Stimulated activated CD4-positive, alpha-beta T cell treated with anti-CD3 and anti-CD28 coated beads, TNF-alpha, amount 100 ng/mL, for 24 hours (primary cell): ENCODE measurements at regions not wholly inside any gene's neighbourhood (a gene's known extent, or its start where the extent isn't known, plus 50 kb on each side); places are given as distances from the start of the nearest gene placed in this dataset.

Experiments
- DNase-seq, 3 experiments: peaks; one replicate each; pipeline ENCODE4 v3.0.0-alpha.2; 2020; ENCODE audit warnings: low read depth in 3 of 3

- no peak for DNase-seq
Observed at GRCh38 chr21:28234326-28234725, 758.4 kb downstream of the LTN1 start.

- DNase-seq: no peak
Observed at GRCh38 chr21:28233536-28234220, 759.0 kb downstream of the LTN1 start.

DNA sequence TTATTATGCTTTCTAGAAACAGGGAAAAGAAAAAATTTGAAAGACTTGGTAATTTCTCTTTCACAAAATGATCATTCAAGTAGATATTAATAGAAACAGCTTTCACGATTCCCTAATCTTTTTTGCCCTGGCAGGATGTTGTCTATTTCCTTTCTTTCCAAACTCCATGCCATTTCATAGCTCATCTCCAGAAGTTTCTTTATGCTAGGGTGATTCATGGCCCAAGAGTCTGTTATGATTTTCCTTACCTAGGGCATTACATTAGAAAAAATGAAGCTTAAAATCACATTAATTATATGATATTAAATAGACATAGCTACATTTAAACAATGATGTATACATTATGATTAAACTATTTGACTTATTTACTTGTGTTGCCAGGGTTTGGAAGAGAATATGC, 762.1 kb downstream of the LTN1 start:
- no peak for DNase-seq

- no peak for DNase-seq
Observed at GRCh38 chr21:28229814-28230213, 762.9 kb downstream of the LTN1 start.

GRCh38 chr21:28228636-28228995, 764.1 kb downstream of the LTN1 start:
- DNase-seq: no peak

GRCh38 chr21:28227881-28228635, 764.6 kb downstream of the LTN1 start:
- DNase-seq: no peak

- DNase-seq: no peak
Observed at GRCh38 chr21:28226563-28226962, 766.1 kb downstream of the LTN1 start.

- no peak for DNase-seq
Observed at GRCh38 chr21:28224191-28224726, 768.4 kb downstream of the LTN1 start.

GRCh38 chr21:28221984-28222383, 770.7 kb downstream of the LTN1 start:
- no peak for DNase-seq

DNA sequence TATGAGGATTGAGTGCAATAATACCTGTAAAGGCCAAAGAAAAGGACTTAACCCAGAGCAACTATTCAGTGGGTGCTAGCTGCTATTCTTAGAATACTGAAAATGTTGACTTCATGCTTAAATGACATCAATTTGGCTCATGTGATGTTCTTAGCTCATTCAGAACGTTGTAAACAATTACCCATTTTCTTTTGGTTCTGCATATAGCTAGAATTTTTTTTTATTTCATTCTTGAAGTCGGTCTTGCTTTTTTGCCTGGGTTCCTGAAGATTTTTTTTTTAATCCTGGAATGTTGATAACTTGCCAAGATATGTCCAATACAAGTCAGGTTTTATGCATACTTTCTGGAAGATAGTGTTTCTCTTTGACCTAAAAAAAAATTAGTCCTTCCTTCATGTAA, 772.0 kb downstream of the LTN1 start:
- DNase-seq: no peak

DNA sequence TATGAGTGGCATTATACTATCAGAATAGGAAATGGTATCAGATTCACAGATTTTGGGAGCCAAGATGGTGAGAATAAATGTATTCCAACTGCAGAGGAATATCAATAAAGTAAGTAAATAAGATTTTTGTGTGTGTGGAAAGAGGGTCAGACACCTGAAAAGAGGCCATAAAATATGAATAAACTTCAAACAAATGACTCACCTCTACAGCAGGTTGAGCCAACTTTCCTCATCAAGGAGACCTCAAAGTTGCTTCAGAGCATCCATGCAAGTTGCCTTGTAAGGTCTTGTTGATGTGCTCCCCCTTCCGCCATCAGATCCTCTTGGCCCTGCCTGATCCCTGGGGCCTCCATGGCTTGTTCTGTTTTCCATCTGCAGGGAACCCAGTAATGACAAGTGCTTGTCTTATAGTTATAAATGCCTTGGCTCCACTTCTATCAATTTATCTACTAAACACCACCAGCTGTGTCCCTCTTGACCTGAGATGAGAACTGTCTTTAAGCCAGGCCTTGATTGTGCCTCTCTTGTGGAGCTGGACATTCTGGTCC, 775.6 kb downstream of the LTN1 start:
- DNase-seq: no peak

DNA sequence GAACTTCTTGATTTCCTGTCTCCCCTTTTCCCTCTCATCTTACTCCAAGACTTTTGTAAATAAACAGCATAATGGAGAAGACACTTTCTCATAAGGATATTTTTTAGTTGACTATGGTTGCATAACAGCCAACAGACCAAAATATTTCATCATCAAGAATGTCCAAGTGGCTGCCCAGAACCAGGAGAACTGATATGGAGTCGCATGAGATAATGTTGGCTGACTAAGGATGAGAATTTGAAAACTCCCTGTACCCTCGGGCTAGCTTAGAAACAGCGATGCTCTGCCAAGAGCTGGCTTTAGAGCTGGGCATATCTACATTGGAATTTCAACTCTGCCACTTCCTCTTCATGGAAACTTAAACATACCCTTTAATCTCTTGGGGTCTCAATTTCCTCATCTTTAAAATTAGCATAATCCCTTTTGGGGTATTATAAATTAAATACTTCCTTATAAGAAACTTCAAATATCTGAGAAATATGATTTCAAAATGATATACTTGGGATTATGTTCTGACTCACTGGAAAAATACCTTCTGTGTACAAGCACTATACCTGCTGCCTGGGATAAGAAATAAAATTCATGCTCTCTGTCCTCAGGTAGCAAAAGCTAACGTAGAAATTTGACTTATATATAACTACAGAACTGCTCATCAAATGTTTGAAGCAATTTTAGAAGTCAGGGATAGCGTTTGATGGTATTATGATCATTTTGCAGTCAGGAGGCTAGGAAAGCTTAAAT, 777.3 kb downstream of the LTN1 start:
- DNase-seq: no peak

DNA sequence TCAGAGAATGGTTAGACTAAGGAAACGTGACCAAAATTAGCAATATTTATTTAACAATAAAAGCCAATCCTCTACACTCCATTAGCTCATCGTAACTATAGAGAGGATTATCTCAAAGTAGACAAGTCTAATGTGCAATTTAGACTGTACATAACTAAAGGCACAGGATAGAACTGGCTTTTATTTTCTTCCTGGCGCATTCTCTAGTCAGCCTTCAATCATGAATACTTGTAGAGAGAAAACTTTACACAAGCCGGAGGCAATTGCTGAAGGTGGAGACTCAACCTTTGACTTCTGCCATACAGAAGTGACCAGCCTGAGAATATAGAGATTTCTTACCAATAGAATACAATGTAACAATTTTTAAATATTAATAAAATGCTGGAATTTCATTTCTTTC, 777.9 kb downstream of the LTN1 start:
- DNase-seq: no peak

DNA sequence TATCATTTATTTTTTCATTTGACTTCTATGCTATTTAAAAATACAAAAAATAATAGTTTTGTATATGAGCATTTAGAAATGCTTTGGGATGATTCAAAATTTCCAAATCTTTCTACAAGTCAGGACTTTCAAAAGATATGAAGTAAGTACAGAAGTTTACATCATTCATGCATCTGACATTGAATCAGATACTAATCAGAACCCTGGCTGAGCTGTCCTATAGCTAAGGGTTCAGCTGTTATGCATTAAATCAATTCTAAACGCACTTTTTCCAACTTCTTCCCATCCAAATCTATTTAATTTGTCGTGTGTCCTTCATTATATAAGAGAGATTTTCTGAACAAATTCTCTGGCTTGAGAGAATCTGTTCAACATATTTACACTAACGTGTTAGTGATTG, 779.4 kb downstream of the LTN1 start:
- no peak for DNase-seq

GRCh38 chr21:28212061-28212460, 780.6 kb downstream of the LTN1 start:
- no peak for DNase-seq

GRCh38 chr21:28207436-28208173, 785.1 kb downstream of the LTN1 start:
- no peak for DNase-seq

- DNase-seq: no peak
Observed at GRCh38 chr21:28200726-28201125, 792.0 kb downstream of the LTN1 start.

- DNase-seq: no peak
Observed at GRCh38 chr21:28196981-28197380, 795.7 kb downstream of the LTN1 start.

DNA sequence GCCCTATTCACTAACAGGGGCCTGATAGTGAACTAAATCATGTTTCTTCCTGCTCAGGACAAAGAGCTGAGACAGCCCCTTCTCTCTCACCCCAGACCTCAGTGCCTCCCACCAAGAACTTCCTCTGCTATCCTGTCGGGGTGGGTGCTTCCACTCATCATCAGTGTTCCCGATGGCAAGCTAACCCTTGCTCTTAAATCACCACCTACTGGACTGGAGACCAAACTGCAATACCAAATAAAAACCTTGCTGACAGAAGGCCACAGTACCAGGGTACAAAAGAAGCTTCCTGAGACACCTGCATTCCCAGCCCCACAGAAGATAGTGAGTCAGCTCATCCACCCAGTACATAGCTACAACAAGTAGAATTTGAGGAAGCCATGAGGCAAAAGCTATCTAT, 799.5 kb downstream of the LTN1 start:
- DNase-seq: no peak

DNA sequence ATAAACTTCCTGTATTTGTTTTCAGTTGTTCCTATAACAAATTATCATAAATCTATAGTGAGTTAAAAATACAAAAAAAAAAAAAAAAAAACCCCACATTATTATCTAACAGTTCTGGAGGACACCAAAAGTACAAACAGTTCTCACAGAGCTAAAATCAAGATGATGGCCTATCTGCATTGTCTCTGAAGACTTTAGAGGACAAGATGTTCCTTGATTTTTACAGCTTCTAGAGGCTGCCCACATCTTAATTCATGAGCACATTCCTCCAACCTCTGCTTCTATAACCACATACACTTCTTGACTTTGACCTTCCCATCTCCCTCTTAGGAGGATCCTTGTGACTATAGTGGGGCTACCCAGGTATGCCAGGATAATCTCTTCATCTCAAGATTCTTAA, 806.1 kb downstream of the LTN1 start:
- DNase-seq: no peak

DNA sequence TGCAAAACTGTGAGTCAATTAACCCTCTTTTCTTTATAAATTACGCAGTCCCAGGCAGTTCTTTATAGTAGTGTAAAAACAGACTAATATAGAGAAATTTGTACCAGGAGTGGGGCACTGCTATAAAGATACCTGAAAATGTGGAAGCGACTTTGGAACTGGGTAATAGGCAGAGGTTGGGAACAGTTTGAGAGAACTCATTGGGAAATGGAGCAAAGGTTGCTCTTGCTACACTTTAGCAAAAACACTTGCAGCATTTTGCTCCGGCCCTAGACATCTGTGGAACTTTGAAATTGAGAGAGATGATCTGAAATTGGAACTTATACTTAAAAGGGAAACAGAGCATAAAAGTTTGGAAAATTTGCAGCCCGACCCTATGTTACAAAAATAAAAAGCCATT, 810.9 kb downstream of the LTN1 start:
- no peak for DNase-seq

- DNase-seq: no peak
Observed at GRCh38 chr21:28179136-28179535, 813.5 kb downstream of the LTN1 start.
